ENCODE measurements at regions not wholly inside any gene's neighbourhood (a gene's known extent, or its start where the extent isn't known, plus 50 kb on each side); places are given as distances from the start of the nearest gene placed in this dataset.
A peak's percentile ranks its signal among the peaks of the same experiment; 100 is the strongest.

- H2BK15ac ChIP-seq (ENCODE audit: low read length): no peak overlapping the region
- H4K91ac ChIP-seq (replicated peaks; ENCODE audit: insufficient read length, low read length): no peak overlapping the region
- H3K9ac ChIP-seq (replicated peaks in 1 of 4; ENCODE audit: extremely low read depth in 1 of 4, low read depth in 3 of 4, low read length in 3 of 4): no peak overlapping the region
- ChIA-PET CTCF (ENCODE audit: partially characterized antibody) (interaction anchor here (1.2 to 2.0 kb wide), 3 partner anchors 14 to 116 kb away, joined by 3 to 5 read pairs (median 3); no protein-coding TSS in a partner anchor), POLR2A (ENCODE audit: partially characterized antibody) (no interaction called here)
- 83% methylated on average over 4 of the region's 4 CpGs; no CpG with 5 or more reads in 1 of the 2 experiments for WGBS, 2 experiments (ENCODE audit: extremely low coverage in 1 of 2, insufficient coverage in 1 of 2, insufficient read length in 1 of 2, insufficient replicate concordance in 2 of 2, low coverage in 1 of 2, low lambda C conversion rate in 2 of 2, missing lambda C conversion rate in 1 of 2)
- no peak overlapping the region for H3K4me2 ChIP-seq (ENCODE audit: insufficient read depth in 1 of 2, low read depth in 2 of 2, low read length in 2 of 2)
- H3K14ac ChIP-seq (ENCODE audit: insufficient read length): no peak overlapping the region
- H4K8ac ChIP-seq (ENCODE audit: extremely low read depth, insufficient read depth, low read length): no peak overlapping the region
- no peaks in the 10 kb centered on the region for H3K9me3 ChIP-seq (ENCODE audit: insufficient read depth in 2 of 2, low read depth in 1 of 2, low read length in 1 of 2)
- H3K18ac ChIP-seq (ENCODE audit: extremely low read depth, low read length): no peak overlapping the region
- no peak overlapping the region for H2BK5ac ChIP-seq (ENCODE audit: low read depth, low read length)
- H3K79me2 ChIP-seq (ENCODE audit: control insufficient read depth in 1 of 2, insufficient read depth in 2 of 2, low read length in 2 of 2): no peaks in the 10 kb centered on the region
- TF ChIP-seq TCF12 (IDR thresholded peaks at IDR 0.05; ENCODE audit: low read depth, low read length): no peak
- no peak for TF ChIP-seq CHD2 (IDR thresholded peaks at IDR 0.05; ENCODE audit: low read length)
- no peak for TF ChIP-seq BCL11A (IDR thresholded peaks at IDR 0.05; ENCODE audit: low read depth in 2 of 2, low read length in 2 of 2)
- no peak for TF ChIP-seq KDM5A (IDR thresholded peaks at IDR 0.05; ENCODE audit: low read length)
- TF ChIP-seq HDAC2 (IDR thresholded peaks at IDR 0.05; ENCODE audit: borderline replicate concordance in 1 of 2, low read depth in 2 of 2, low read length in 2 of 2): no peak
- TF ChIP-seq POLR2AphosphoS5 (IDR thresholded peaks at IDR 0.05; ENCODE audit: low read depth, low read length): no peak
- no peak for TF ChIP-seq CBX5 (IDR thresholded peaks at IDR 0.05; ENCODE audit: low read depth, low read length)
- H3K4me1 ChIP-seq (replicated peaks in 1 of 4; ENCODE audit: control insufficient read depth in 3 of 4, insufficient read depth in 4 of 4, low read length in 3 of 4): no peaks in the 10 kb centered on the region
- H3K4ac ChIP-seq (replicated peaks; ENCODE audit: insufficient read length, low read depth, low read length): no peak overlapping the region
- no peak overlapping the region for H2AK5ac ChIP-seq (ENCODE audit: low read depth, low read length)
- H2BK12ac ChIP-seq (ENCODE audit: low read depth, low read length): no peak overlapping the region
- H2AFZ ChIP-seq (ENCODE audit: low read length): 0 out of 2 replicates have a peak overlapping the region, but pooled peaks have one; percentile 22
- H2BK120ac ChIP-seq (replicated peaks; ENCODE audit: low read depth, low read length): no peak overlapping the region
- no peak overlapping the region for H3K23ac ChIP-seq (ENCODE audit: insufficient read length)
- no peak overlapping the region for H3K27ac ChIP-seq (ENCODE audit: low read depth, low read length)
- H4K20me1 ChIP-seq (replicated peaks in 1 of 2; ENCODE audit: control insufficient read depth in 1 of 2, insufficient read depth in 2 of 2, low read length in 2 of 2): no peaks in the 10 kb centered on the region
- FAIRE-seq: no peak
- H3K36me3 ChIP-seq (ENCODE audit: control insufficient read depth in 2 of 4, insufficient read depth in 4 of 4, low read length in 3 of 4): no peaks in the 10 kb centered on the region
- H3K56ac ChIP-seq (replicated peaks; ENCODE audit: insufficient read length, low read depth, low read length): no peak overlapping the region
- DNase-seq (ENCODE audit: low read depth in 1 of 2, low spot score in 2 of 2): no peak
- no peaks in the 10 kb centered on the region for H3K23me2 ChIP-seq (ENCODE audit: low read depth, low read length)
- H4K5ac ChIP-seq (ENCODE audit: insufficient read length, low read depth, low read length): no peak overlapping the region
- H3K79me1 ChIP-seq (ENCODE audit: low read depth, low read length): no peaks in the 10 kb centered on the region
- H3K4me3 ChIP-seq (ENCODE audit: extremely low read depth in 1 of 4, insufficient read depth in 2 of 4, low read depth in 3 of 4, low read length in 4 of 4): no peak overlapping the region
- H2BK20ac ChIP-seq (ENCODE audit: low read length): no peak overlapping the region
- H3K27me3 ChIP-seq (replicated peaks in 1 of 4; ENCODE audit: control insufficient read depth in 3 of 4, extremely low read depth in 1 of 4, insufficient read depth in 3 of 4, low read length in 3 of 4): no peaks in the 10 kb centered on the region
These were observed 95.3 kb upstream of the EGFL6 start for GRCh38 chrX:13474164-13474516.

All from H1 (cell line).